Tibial nerve (tissue), 4 donors: ENCODE measurements at regions not wholly inside any gene's neighbourhood (a gene's known extent, or its start where the extent isn't known, plus 50 kb on each side); places are given as distances from the start of the nearest gene placed in this dataset.
"Not testable (repeated sequence)": the region's sequence is repeated elsewhere in the genome, so short reads cannot be mapped to it uniquely, and the experiment has no call there.

Source experiments
- DNase-seq, 2 donors: peaks; one replicate each; pipeline ENCODE4 v3.0.0-alpha.2; 2019; ENCODE audit warnings: low spot score in 2 of 2
- H3K27ac ChIP-seq, 4 donors: fragments of 200-600 bp; sonication (generic) in 3 of 4; one replicate each; pipeline ENCODE4 v1.5.1; 2017 to 2019; ENCODE audit warnings: mild to moderate bottlenecking in 1 of 4
- H3K27me3 ChIP-seq, 2 donors: fragments of 200-600 bp; sonication (generic) in 1 of 2; one replicate each; pipeline versions ENCODE4 v1.5.1 to v1.6.0; 2017 to 2019
- H3K36me3 ChIP-seq, 3 donors: fragments of 200-600 bp; sonication (generic); one replicate each; pipeline ENCODE4 v1.5.1; 2018 to 2019
- H3K4me1 ChIP-seq, 4 donors: fragments of 200-600 bp; sonication (generic) in 3 of 4; one replicate each; pipeline ENCODE4 v1.5.1; 2017 to 2019
- H3K4me3 ChIP-seq, 4 donors: fragments of 200-600 bp; sonication (generic) in 3 of 4; one replicate each; pipeline ENCODE4 v1.5.1; 2017 to 2019; ENCODE audit warnings: mild to moderate bottlenecking in 1 of 4, moderate library complexity in 1 of 4
- H3K9me3 ChIP-seq, 4 donors: fragments of 200-600 bp; sonication (generic) in 3 of 4; one replicate each; pipeline ENCODE4 v1.5.1; 2017 to 2019
- CTCF ChIP-seq, 5 experiments: fragments of 200-600 bp in 3 of 5; fragments of 450-650 bp in 2 of 5; sonication (generic) in 3 of 5; IDR thresholded peaks; one replicate each; pipeline ENCODE4 v1.5.1; 2016 to 2019; ENCODE audit warnings: antibody characterized with exemption in 5 of 5, mild to moderate bottlenecking in 3 of 5, moderate library complexity in 2 of 5
- EP300 ChIP-seq, 2 donors: sonication (generic); formaldehyde crosslinking; IDR thresholded peaks; one replicate each; pipeline ENCODE4 v1.6.1; 2017; ENCODE audit warnings: antibody characterized with exemption in 2 of 2, mild to moderate bottlenecking in 1 of 2
- POLR2A ChIP-seq, 2 donors: fragments of 450-650 bp; IDR thresholded peaks; one replicate each; pipeline ENCODE4 v1.6.1; 2017; ENCODE audit warnings: antibody characterized with exemption in 2 of 2, mild to moderate bottlenecking in 2 of 2, moderate library complexity in 2 of 2
- WGBS, 2 donors: methylation state at CpG; one replicate each; pipeline ENCODE4 v1.1.5; 2018; 5-methylcytosine and 5-hydroxymethylcytosine counted together

GRCh38 chr2:7693246-7694075 is 776.2 kb downstream of the RNF144A start:
- DNase-seq = no peak
- TF ChIP-seq EP300 (IDR thresholded peaks at IDR 0.05) = no peak
- TF ChIP-seq POLR2A (IDR thresholded peaks at IDR 0.05) = no peak
- no peak for TF ChIP-seq CTCF (IDR thresholded peaks at IDR 0.05)
- 80 to 84% methylated on average over 9 of the region's 9 CpGs for WGBS, 2 donors
- H3K9me3 ChIP-seq = no peaks in the 10 kb centered on the region
- H3K36me3 ChIP-seq = no peaks in the 10 kb centered on the region
- H3K27ac ChIP-seq = no peak overlapping the region
- no peak overlapping the region for H3K4me3 ChIP-seq
- no peaks in the 10 kb centered on the region for H3K4me1 ChIP-seq
- no peaks in the 10 kb centered on the region for H3K27me3 ChIP-seq

GRCh38 chr2:7694076-7694985 is 777.1 kb downstream of the RNF144A start:
- 78 to 80% methylated on average over 12 of the region's 12 CpGs for WGBS, 2 donors

DNA sequence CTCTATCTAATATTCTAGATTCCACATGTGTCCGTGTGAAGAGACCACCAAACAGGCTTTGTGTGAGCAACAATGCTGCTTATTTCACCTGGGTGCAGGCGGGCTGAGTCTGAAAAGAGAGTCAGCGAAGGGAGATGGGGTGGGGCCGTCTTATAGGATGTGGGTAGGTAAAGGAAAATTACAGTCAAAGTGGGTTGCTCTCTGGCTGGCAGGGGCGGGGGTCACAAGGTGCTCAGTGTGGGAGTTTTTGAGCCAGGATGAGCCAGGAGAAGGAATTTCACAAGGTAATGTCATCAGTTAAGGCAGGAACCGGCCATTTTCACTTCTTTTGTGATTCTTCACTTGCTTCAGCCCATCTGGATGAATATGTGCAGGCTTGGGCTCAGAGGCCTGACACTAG is 779.3 kb downstream of the RNF144A start:
- 91% methylated on average over 6 of the region's 6 CpGs for WGBS, 2 donors
- H3K36me3 ChIP-seq, H3K27me3 ChIP-seq, H3K4me1 ChIP-seq, H3K4me3 ChIP-seq, H3K27ac ChIP-seq, H3K9me3 ChIP-seq, DNase-seq: not testable (repeated sequence)

More at GRCh38 chr2:7694076-7694985, 777.1 kb downstream of the RNF144A start:
- no peak for TF ChIP-seq POLR2A (IDR thresholded peaks at IDR 0.05)
- TF ChIP-seq EP300 (IDR thresholded peaks at IDR 0.05) = no peak
- no peak for DNase-seq
- no peak overlapping the region for H3K4me3 ChIP-seq
- no peaks in the 10 kb centered on the region for H3K36me3 ChIP-seq
- H3K27me3 ChIP-seq = no peaks in the 10 kb centered on the region
- no peak overlapping the region for H3K27ac ChIP-seq
- no peaks in the 10 kb centered on the region for H3K9me3 ChIP-seq
- no peaks in the 10 kb centered on the region for H3K4me1 ChIP-seq

DNA sequence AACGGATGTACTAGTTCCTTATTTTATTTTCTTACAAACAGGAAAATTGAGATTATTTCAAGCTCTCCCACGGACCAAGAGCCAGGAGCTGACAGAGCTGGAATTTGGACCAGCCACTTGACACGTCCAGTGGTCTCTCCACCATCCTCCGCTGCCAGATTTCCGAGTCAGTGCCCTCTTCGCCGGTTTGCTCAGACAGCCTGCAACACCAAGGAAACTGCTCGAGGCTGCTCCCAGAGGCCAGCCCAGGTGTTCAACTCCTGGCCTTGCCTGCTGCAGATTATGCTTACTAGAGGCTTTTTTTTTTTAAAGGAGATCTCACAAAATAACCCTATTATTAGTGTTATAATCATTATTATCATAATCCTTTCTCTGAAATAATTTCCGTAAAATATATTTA is 779.8 kb downstream of the RNF144A start:
- no peak for TF ChIP-seq EP300 (IDR thresholded peaks at IDR 0.05)
- TF ChIP-seq CTCF (IDR thresholded peaks at IDR 0.05) = no peak
- TF ChIP-seq POLR2A (IDR thresholded peaks at IDR 0.05) = no peak
- no peaks in the 10 kb centered on the region for H3K27me3 ChIP-seq
- H3K9me3 ChIP-seq = no peaks in the 10 kb centered on the region
- H3K4me1 ChIP-seq = no peaks in the 10 kb centered on the region
- H3K4me3 ChIP-seq = no peak overlapping the region
- H3K27ac ChIP-seq = no peak overlapping the region
- no peaks in the 10 kb centered on the region for H3K36me3 ChIP-seq
- WGBS, 2 donors = 88 to 91% methylated on average over 9 of the region's 9 CpGs
- no peak for DNase-seq

DNA sequence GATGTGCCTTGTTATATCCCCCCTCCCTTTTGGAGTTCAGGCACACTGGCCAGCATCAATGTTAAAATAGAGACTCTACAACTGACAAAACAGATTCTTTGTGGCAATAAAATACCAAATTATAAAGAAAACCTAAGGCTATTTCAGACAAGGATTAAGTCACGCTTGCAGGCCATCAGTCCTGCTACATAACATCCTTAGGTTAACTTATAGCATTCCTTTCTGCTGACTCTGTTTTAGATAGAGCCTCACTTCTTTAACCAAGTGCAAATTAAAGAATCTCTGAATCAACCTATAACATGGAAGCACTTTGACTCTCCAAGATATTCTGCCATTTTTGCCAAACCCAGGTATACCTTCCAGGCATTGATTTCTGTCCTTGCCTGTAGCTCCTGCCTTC is 784.6 kb downstream of the RNF144A start:
- TF ChIP-seq EP300 (IDR thresholded peaks at IDR 0.05) = no peak
- TF ChIP-seq POLR2A (IDR thresholded peaks at IDR 0.05) = no peak
- no peak for TF ChIP-seq CTCF (IDR thresholded peaks at IDR 0.05)
- H3K27ac ChIP-seq = no peak overlapping the region
- WGBS, 2 donors = 95 to 100% methylated on average over 1 of the region's 1 CpG

GRCh38 chr2:7703048-7703447 is 785.8 kb downstream of the RNF144A start:
- Histone ChIP-seq H3K27ac (no peak overlapping the region), H3K36me3 (no peaks in the 10 kb centered on the region), H3K4me3 (no peak overlapping the region), H3K4me1 (no peaks in the 10 kb centered on the region), H3K27me3 (no peaks in the 10 kb centered on the region), H3K9me3 (no peaks in the 10 kb centered on the region)
- DNase-seq = no peak
- TF ChIP-seq POLR2A (IDR thresholded peaks at IDR 0.05) = no peak
- no peak for TF ChIP-seq CTCF (IDR thresholded peaks at IDR 0.05)
- TF ChIP-seq EP300 (IDR thresholded peaks at IDR 0.05) = no peak

More for the DNA sequence above, 784.6 kb downstream of the RNF144A start:
- H3K4me3 ChIP-seq = no peak overlapping the region
- no peaks in the 10 kb centered on the region for H3K4me1 ChIP-seq
- no peaks in the 10 kb centered on the region for H3K27me3 ChIP-seq
- DNase-seq = no peak
- no peaks in the 10 kb centered on the region for H3K36me3 ChIP-seq
- no peaks in the 10 kb centered on the region for H3K9me3 ChIP-seq
